ENCODE measurements at regions not wholly inside any gene's neighbourhood (a gene's known extent, or its start where the extent isn't known, plus 50 kb on each side); places are given as distances from the start of the nearest gene placed in this dataset.

DNA sequence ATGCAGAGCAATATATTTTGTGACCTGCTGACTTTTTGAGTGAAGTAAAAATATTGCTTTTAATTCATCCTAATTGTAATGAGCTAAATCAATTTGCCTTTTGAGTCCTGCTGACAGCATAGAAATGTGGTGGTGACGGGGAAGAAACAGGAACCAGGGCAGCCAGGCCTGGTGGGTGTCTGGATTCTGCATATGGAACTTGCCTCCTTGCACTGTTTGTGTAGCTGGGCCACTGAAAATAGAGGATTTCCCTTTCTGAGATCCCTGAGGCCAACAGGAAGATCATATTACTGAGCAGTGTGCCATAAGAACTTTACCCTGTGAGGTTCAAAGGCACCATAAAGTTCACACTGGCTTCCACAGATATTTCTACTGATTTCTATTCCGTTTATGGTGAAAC lies 488.4 kb upstream of the AKR1E2 start:
- H3K4me3 Mint-ChIP-seq (ENCODE audit: unreplicated experiment) = no peak overlapping the region
- H3K9me3 Mint-ChIP-seq (ENCODE audit: unreplicated experiment) = no peaks in the 10 kb centered on the region
- no peaks in the 10 kb centered on the region for H3K27me3 Mint-ChIP-seq (ENCODE audit: unreplicated experiment)
- DNase-seq (ENCODE audit: low spot score) = peak; percentile 10
- H3K27ac Mint-ChIP-seq (ENCODE audit: unreplicated experiment) = no peak overlapping the region
- H3K4me1 Mint-ChIP-seq (ENCODE audit: unreplicated experiment) = peaks cover 21% of the 10 kb centered on the region
- TF ChIP-seq CTCF (IDR thresholded peaks at IDR 0.05; ENCODE audit: unreplicated experiment) = no peak
- no peaks in the 10 kb centered on the region for H3K36me3 Mint-ChIP-seq (ENCODE audit: low read depth, unreplicated experiment)

- no peak for TF ChIP-seq CTCF (IDR thresholded peaks at IDR 0.05; ENCODE audit: unreplicated experiment)
- no peak for DNase-seq (ENCODE audit: low spot score)
- H3K27me3 Mint-ChIP-seq (ENCODE audit: unreplicated experiment) = no peaks in the 10 kb centered on the region
- no peak overlapping the region for H3K4me3 Mint-ChIP-seq (ENCODE audit: unreplicated experiment)
- H3K27ac Mint-ChIP-seq (ENCODE audit: unreplicated experiment) = no peak overlapping the region
- no peaks in the 10 kb centered on the region for H3K36me3 Mint-ChIP-seq (ENCODE audit: low read depth, unreplicated experiment)
- peaks cover 11% of the 10 kb centered on the region for H3K4me1 Mint-ChIP-seq (ENCODE audit: unreplicated experiment)
- H3K9me3 Mint-ChIP-seq (ENCODE audit: unreplicated experiment) = no peaks in the 10 kb centered on the region
Measured at GRCh38 chr10:4334871-4335270, 491.1 kb upstream of the AKR1E2 start.

- Mint-ChIP-seq H3K9me3 (ENCODE audit: unreplicated experiment) (no peaks in the 10 kb centered on the region), H3K4me3 (ENCODE audit: unreplicated experiment) (no peak overlapping the region)
Measured at GRCh38 chr10:4334015-4334414, 492.0 kb upstream of the AKR1E2 start.

GRCh38 chr10:4333459-4333894 lies 492.5 kb upstream of the AKR1E2 start:
- Mint-ChIP-seq H3K36me3 (ENCODE audit: low read depth, unreplicated experiment) (no peaks in the 10 kb centered on the region), H3K27me3 (ENCODE audit: unreplicated experiment) (no peaks in the 10 kb centered on the region), H3K4me3 (ENCODE audit: unreplicated experiment) (no peak overlapping the region), H3K4me1 (ENCODE audit: unreplicated experiment) (peaks cover 11% of the 10 kb centered on the region), H3K9me3 (ENCODE audit: unreplicated experiment) (no peaks in the 10 kb centered on the region), H3K27ac (ENCODE audit: unreplicated experiment) (no peak overlapping the region)
- no peak for DNase-seq (ENCODE audit: low spot score)
- no peak for TF ChIP-seq CTCF (IDR thresholded peaks at IDR 0.05; ENCODE audit: unreplicated experiment)

More at GRCh38 chr10:4334015-4334414, 492.0 kb upstream of the AKR1E2 start:
- TF ChIP-seq CTCF (IDR thresholded peaks at IDR 0.05; ENCODE audit: unreplicated experiment) = no peak
- Mint-ChIP-seq H3K27me3 (ENCODE audit: unreplicated experiment) (no peaks in the 10 kb centered on the region), H3K27ac (ENCODE audit: unreplicated experiment) (no peak overlapping the region), H3K4me1 (ENCODE audit: unreplicated experiment) (peaks cover 11% of the 10 kb centered on the region), H3K36me3 (ENCODE audit: low read depth, unreplicated experiment) (no peaks in the 10 kb centered on the region)
- DNase-seq (ENCODE audit: low spot score) = no peak

- H3K27me3 Mint-ChIP-seq (ENCODE audit: unreplicated experiment) = no peaks in the 10 kb centered on the region
- no peak for DNase-seq (ENCODE audit: low spot score)
- TF ChIP-seq CTCF (IDR thresholded peaks at IDR 0.05; ENCODE audit: unreplicated experiment) = no peak
- no peaks in the 10 kb centered on the region for H3K36me3 Mint-ChIP-seq (ENCODE audit: low read depth, unreplicated experiment)
- H3K9me3 Mint-ChIP-seq (ENCODE audit: unreplicated experiment) = no peaks in the 10 kb centered on the region
- peaks cover 9% of the 10 kb centered on the region for H3K4me1 Mint-ChIP-seq (ENCODE audit: unreplicated experiment)
- no peak overlapping the region for H3K4me3 Mint-ChIP-seq (ENCODE audit: unreplicated experiment)
- no peak overlapping the region for H3K27ac Mint-ChIP-seq (ENCODE audit: unreplicated experiment)
Measured at GRCh38 chr10:4332764-4333458, 493.1 kb upstream of the AKR1E2 start.

Measured in endothelial cell (in vitro differentiated cells).